ENCODE measurements at regions not wholly inside any gene's neighbourhood (a gene's known extent, or its start where the extent isn't known, plus 50 kb on each side); places are given as distances from the start of the nearest gene placed in this dataset.

GRCh38 chr10:125605167-125605566 lies 77.8 kb downstream of the TEX36 start:
- no peak for FAIRE-seq
- no peak for TF ChIP-seq EZH2 (IDR thresholded peaks at IDR 0.05; ENCODE audit: low read length)
- TF ChIP-seq CTCF (optimal IDR thresholded peaks at IDR 0.05 in 1 of 3, IDR thresholded peaks at IDR 0.05 in 1 of 3, conservative IDR thresholded peaks at IDR 0.05 in 1 of 3; ENCODE audit: extremely low read depth in 1 of 3, insufficient read depth in 2 of 3, low read length in 3 of 3): no peak
- Histone ChIP-seq H3K79me2 (ENCODE audit: control insufficient read depth, insufficient read depth, low read length) (no peaks in the 10 kb centered on the region), H3K4me1 (ENCODE audit: control insufficient read depth, extremely low read depth, insufficient read depth, low read length) (no peaks in the 10 kb centered on the region), H3K27ac (ENCODE audit: control insufficient read depth, insufficient read depth, low read length) (no peak overlapping the region), H3K9me3 (ENCODE audit: control insufficient read depth, low read depth, low read length) (no peaks in the 10 kb centered on the region), H3K4me3 (ENCODE audit: control insufficient read depth in 2 of 3, extremely low read depth in 1 of 3, insufficient read depth in 2 of 3, low read depth in 1 of 3, low read length in 3 of 3) (no peak overlapping the region), H3K36me3 (ENCODE audit: control insufficient read depth in 2 of 2, extremely low read depth in 1 of 2, insufficient read depth in 2 of 2, low read length in 2 of 2) (no peaks in the 10 kb centered on the region), H3K9ac (ENCODE audit: control insufficient read depth, extremely low read depth, insufficient read depth, low read length) (no peak overlapping the region), H3K9me1 (ENCODE audit: control insufficient read depth, extremely low read depth, insufficient read depth, low read length) (no peaks in the 10 kb centered on the region), H2AFZ (ENCODE audit: control insufficient read depth, low read length) (no peak overlapping the region), H4K20me1 (ENCODE audit: control insufficient read depth, extremely low read depth, insufficient read depth, low read length) (no peaks in the 10 kb centered on the region), H3K27me3 (ENCODE audit: control insufficient read depth, extremely low read depth, insufficient read depth, low read length) (no peaks in the 10 kb centered on the region), H3K4me2 (ENCODE audit: control insufficient read depth, extremely low read depth, insufficient read depth, low read depth, low read length) (no peak overlapping the region)
- DNase-seq (ENCODE audit: low read depth, low spot score): no peak
- dilution Hi-C loops (cut with MboI; ENCODE audit: extremely low pct_ligation_motif_present, low sequenced_read_pairs): no loop called here

- Histone ChIP-seq H3K27me3 (ENCODE audit: control insufficient read depth, extremely low read depth, insufficient read depth, low read length) (no peaks in the 10 kb centered on the region), H3K9me1 (ENCODE audit: control insufficient read depth, extremely low read depth, insufficient read depth, low read length) (no peaks in the 10 kb centered on the region), H3K9me3 (ENCODE audit: control insufficient read depth, low read depth, low read length) (no peaks in the 10 kb centered on the region), H3K4me3 (ENCODE audit: control insufficient read depth in 2 of 3, extremely low read depth in 1 of 3, insufficient read depth in 2 of 3, low read depth in 1 of 3, low read length in 3 of 3) (no peak overlapping the region), H3K79me2 (ENCODE audit: control insufficient read depth, insufficient read depth, low read length) (no peaks in the 10 kb centered on the region), H3K4me2 (ENCODE audit: control insufficient read depth, extremely low read depth, insufficient read depth, low read depth, low read length) (no peak overlapping the region), H2AFZ (ENCODE audit: control insufficient read depth, low read length) (no peak overlapping the region), H3K36me3 (ENCODE audit: control insufficient read depth in 2 of 2, extremely low read depth in 1 of 2, insufficient read depth in 2 of 2, low read length in 2 of 2) (no peaks in the 10 kb centered on the region), H4K20me1 (ENCODE audit: control insufficient read depth, extremely low read depth, insufficient read depth, low read length) (no peaks in the 10 kb centered on the region), H3K27ac (ENCODE audit: control insufficient read depth, insufficient read depth, low read length) (no peak overlapping the region), H3K9ac (ENCODE audit: control insufficient read depth, extremely low read depth, insufficient read depth, low read length) (no peak overlapping the region), H3K4me1 (ENCODE audit: control insufficient read depth, extremely low read depth, insufficient read depth, low read length) (no peaks in the 10 kb centered on the region)
- DNase-seq (ENCODE audit: low read depth, low spot score) (no peak), FAIRE-seq (no peak)
- TF ChIP-seq EZH2 (IDR thresholded peaks at IDR 0.05; ENCODE audit: low read length): no peak
- dilution Hi-C loops (cut with MboI; ENCODE audit: extremely low pct_ligation_motif_present, low sequenced_read_pairs): no loop called here
Observed at GRCh38 chr10:125602825-125603224, 80.1 kb downstream of the TEX36 start.

- Histone ChIP-seq H3K36me3 (ENCODE audit: control insufficient read depth in 2 of 2, extremely low read depth in 1 of 2, insufficient read depth in 2 of 2, low read length in 2 of 2) (no peaks in the 10 kb centered on the region), H3K4me1 (ENCODE audit: control insufficient read depth, extremely low read depth, insufficient read depth, low read length) (no peaks in the 10 kb centered on the region), H3K9me1 (ENCODE audit: control insufficient read depth, extremely low read depth, insufficient read depth, low read length) (no peaks in the 10 kb centered on the region), H3K4me2 (ENCODE audit: control insufficient read depth, extremely low read depth, insufficient read depth, low read depth, low read length) (no peak overlapping the region), H3K9me3 (ENCODE audit: control insufficient read depth, low read depth, low read length) (peaks cover 3% of the 10 kb centered on the region), H4K20me1 (ENCODE audit: control insufficient read depth, extremely low read depth, insufficient read depth, low read length) (no peaks in the 10 kb centered on the region), H3K4me3 (ENCODE audit: control insufficient read depth in 2 of 3, extremely low read depth in 1 of 3, insufficient read depth in 2 of 3, low read depth in 1 of 3, low read length in 3 of 3) (no peak overlapping the region), H3K79me2 (ENCODE audit: control insufficient read depth, insufficient read depth, low read length) (no peaks in the 10 kb centered on the region), H3K27me3 (ENCODE audit: control insufficient read depth, extremely low read depth, insufficient read depth, low read length) (no peaks in the 10 kb centered on the region), H3K9ac (ENCODE audit: control insufficient read depth, extremely low read depth, insufficient read depth, low read length) (no peak overlapping the region), H2AFZ (ENCODE audit: control insufficient read depth, low read length) (no peak overlapping the region), H3K27ac (ENCODE audit: control insufficient read depth, insufficient read depth, low read length) (no peak overlapping the region)
- FAIRE-seq (no peak), DNase-seq (ENCODE audit: low read depth, low spot score) (no peak)
- dilution Hi-C loops (cut with MboI; ENCODE audit: extremely low pct_ligation_motif_present, low sequenced_read_pairs): no loop called here
- TF ChIP-seq EZH2 (IDR thresholded peaks at IDR 0.05; ENCODE audit: low read length): no peak
- TF ChIP-seq CTCF (optimal IDR thresholded peaks at IDR 0.05 in 1 of 3, IDR thresholded peaks at IDR 0.05 in 1 of 3, conservative IDR thresholded peaks at IDR 0.05 in 1 of 3; ENCODE audit: extremely low read depth in 1 of 3, insufficient read depth in 2 of 3, low read length in 3 of 3): no peak
Observed at GRCh38 chr10:125599194-125599593, 83.8 kb downstream of the TEX36 start.

Measured in keratinocyte (primary cell).